Stimulated activated CD4-positive, alpha-beta T cell treated with anti-CD3 and anti-CD28 coated beads, Interleukin-15, amount 100 ng/mL, for 24 hours (primary cell): ENCODE measurements at regions not wholly inside any gene's neighbourhood (a gene's known extent, or its start where the extent isn't known, plus 50 kb on each side); places are given as distances from the start of the nearest gene placed in this dataset.

ENCODE experiments used
- DNase-seq: peaks from one replicate; pipeline ENCODE4 v3.0.0-alpha.2; 2020

DNA sequence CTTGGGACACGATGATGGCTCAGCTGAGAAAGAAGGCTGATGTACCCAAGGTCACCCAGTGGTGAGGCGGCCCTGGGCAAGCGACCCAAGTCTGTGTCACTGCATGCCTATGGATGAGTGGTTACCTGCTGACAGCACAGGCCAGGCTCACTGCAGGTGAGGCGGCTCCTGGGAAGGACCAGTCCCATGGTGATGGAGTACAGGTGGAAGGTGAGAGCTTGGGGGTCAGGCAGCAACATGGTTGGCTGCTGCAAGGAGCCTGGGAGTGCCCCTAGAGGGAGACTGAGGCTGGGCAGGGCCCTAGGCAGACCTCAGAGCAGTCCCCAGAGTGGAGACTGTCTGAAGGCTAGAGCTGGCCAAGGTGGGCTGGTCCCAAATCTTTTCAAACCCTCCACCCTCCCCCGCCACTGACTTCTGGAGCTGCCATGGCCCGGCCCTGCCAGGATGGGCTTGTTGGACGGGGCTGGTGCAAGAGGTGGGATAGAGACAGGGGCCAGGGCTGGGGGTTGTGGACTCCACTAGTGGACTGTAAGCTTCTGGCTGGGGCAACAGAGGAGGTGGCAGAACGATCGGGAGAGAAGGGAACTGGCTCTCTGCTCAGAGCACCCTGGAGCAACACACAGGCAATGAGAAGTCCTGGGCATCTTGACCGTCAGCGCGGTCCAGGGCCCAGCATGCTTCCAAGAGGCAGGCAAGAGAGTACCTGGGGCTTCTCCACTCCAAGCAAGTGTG is 72.5 kb upstream of the SLC6A11 start:
- DNase-seq = no peak

DNA sequence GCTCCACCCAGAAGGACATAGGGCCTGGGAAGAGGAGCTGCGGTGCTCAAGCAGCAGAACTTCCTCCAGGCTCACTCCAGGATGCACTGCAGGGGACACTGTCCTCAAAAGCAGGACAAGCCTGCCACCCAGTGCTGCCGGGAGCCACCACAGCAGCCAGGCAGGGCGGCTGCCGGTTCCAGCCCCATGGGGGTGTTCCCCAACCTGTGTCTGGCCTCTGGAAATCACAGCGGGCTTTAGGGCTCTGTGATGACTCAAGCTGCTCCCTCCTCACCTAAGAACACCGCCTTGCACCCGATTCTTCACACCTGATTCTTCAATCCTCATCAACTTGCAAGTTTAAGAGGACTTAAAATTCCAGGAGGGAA is 71.9 kb upstream of the SLC6A11 start:
- DNase-seq = peak; percentile 48

DNA sequence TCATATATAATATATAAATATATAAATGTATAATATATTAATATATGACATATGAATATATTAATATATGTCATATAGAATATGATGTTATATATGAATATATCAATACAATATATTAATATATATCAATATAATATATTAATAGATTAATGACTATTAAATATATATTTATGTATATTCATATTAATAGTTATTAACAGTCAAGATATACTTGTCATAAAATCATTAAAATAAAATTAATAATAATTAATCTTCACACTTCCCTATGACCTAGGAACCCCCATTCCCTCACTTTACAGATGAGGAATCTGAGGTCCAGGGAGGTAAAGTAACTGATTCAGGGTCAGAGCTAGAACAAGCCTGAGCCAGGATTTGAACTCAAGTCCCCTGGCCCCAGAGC is 70.6 kb upstream of the SLC6A11 start:
- peak; percentile 10 for DNase-seq

DNA sequence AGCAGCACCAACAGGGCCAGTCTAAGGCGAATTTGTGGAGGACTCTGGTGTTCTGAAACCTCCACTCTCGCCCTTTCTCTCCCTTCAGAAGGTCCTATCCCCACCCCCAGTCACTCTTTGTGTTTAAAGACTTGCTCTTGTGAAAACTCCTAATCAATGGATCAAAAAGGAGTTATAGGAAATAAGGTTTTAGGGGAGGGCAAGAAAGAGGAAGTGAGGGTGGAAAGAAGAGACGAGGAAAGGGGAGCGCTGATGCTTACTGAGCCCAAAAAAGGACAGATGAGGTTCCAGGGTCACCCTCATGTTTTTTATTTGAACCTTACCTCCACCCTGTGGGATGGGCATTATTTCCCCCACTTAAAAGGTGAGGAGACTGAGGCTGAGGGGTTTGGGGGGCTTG is 70.0 kb upstream of the SLC6A11 start:
- DNase-seq = no peak

DNA sequence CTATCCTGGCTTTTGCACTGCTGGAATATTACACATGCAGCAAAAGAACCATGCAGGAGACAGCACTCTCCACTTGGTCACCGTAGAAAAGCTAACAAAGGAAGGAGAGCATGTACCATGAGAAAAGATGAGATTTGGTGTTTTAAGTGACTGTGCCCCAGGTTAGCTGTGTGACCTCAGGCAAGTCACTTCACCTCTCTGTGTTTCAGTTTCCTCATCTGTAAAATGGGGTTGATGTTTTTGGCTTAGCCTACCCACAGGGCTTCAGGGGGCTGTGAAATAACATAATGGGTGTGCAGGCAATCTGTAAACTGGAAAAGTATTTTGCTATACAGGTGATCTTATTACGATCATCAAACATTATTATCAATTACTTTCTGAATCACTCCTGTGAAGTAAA is 69.3 kb upstream of the SLC6A11 start:
- DNase-seq = no peak

DNA sequence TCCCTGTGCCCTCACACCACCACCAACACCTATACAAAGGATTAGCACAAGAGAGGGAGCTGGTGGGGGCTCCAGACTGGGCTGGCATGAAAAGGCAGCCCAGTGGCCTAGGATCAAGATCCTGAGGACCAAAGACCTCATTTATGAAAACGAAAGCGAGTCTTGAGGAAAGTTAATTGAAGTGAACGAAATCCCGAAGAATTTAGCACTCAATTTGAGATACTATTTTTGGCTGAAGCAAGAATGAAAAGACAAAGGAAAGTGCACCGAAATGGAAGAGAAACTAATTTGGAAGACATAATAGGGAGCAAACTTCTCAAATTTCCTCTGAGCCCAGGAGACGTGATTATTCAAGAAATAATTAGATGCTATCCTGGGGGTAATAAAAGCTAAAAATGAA is 68.7 kb upstream of the SLC6A11 start:
- DNase-seq = no peak

DNA sequence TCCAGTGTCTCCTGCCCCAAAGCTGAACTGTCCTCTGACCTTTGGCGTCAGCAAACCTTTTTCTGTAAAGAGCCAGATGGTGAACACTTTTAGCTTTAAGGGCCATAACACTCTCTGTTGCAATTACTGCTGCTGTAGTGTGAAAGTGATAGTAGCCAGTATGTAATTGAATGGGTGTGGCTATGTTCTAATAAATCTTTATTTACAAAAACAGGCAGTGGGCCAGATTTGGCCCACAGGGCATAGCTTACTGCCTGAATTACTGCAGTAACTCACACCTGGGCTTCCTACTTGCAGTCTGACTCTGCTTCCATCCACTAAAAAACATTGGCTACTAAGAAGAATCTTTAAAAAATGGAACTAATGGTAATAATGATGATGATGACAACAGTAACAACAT is 68.0 kb upstream of the SLC6A11 start:
- DNase-seq = no peak

DNA sequence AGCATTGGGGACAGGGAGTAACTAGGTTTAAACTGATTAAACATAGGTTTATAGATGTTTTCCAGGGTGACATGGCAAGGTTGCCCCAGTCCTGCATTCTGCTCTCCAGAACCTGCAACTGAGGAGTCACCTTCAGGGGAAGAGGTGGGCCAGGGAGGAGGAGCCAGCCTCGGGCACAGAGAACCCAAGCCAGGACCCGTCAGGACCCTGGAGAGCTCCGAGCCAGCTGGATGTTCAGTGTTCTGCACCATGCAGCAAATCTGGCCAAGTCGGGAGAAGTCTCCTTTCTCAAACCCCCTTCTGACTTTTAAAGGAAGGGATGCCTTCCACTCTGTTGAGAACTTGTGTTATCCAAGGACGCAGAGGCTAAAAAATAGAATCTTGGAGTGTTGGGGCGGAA is 62.1 kb upstream of the SLC6A11 start:
- peak; percentile 57 for DNase-seq

DNA sequence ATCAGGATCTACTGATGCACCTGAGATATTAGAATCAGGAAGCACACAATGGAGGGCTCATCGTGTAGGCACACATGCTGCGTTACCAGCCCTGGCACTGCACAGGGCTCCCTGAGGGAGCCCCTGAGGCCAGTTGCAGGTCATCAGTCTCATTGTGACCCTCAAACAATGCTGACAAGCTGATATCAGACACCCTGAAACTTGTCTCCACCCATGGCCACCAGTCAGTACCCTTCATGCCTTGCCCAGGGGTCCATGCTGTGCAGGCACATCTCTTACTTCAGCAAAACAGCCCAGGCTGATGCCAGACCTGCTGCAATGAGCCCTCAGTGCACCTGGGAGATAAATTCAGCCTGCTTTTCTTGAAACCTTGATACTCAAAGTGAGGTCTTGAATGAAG is 59.5 kb upstream of the SLC6A11 start:
- DNase-seq = no peak

DNA sequence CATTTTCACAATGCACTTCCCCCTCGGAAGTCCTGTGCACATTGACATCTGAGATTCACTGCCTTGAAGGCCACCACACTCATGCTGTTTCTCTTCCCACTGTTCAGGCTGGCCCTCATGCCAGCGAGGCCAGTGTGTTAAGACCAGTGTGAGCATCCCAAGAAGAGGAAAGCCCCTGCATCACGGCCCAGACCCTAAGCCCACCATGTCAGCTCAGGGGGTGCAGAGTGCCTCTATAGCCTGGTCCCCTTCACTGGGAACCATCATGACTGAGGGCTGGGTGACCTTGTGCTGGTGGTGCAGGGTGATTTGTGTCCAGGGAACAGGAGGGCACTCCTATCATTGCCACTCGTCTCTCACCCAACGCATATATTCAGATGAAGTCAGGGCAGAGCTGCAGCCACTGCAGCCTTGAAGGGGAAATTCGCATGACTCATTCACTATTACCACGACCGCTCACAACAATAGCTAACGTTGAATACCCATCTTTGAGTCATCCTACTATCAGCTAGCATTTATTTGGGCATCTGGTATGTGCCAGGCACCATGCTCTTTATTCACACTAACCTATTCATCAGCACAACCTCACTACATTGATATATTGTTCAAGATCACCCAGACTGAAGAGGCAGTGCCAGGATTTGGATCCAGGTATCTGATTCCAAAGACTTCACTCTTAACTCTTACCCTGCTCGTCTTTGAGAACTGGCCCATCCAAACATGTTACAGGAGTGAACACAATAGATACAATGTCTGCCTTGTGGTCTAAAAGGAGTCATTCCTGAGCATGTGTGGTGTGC is 58.8 kb upstream of the SLC6A11 start:
- peak; percentile 25 for DNase-seq

DNA sequence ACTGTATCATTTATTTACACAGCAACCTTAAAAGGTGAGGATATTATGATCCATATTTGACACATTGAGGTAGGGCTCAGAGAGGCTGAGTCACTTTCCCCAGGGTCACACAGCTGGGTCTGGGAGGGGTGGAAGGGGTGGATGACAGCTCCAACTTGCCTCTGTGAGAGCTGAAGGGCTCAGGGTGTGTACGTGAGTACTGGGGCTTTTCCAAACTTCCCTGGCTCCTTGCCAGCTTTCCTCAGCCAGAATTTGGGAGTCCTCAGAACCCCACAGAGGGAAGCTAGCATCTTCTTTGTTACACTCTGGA is 58.3 kb upstream of the SLC6A11 start:
- peak; percentile 49 for DNase-seq

DNA sequence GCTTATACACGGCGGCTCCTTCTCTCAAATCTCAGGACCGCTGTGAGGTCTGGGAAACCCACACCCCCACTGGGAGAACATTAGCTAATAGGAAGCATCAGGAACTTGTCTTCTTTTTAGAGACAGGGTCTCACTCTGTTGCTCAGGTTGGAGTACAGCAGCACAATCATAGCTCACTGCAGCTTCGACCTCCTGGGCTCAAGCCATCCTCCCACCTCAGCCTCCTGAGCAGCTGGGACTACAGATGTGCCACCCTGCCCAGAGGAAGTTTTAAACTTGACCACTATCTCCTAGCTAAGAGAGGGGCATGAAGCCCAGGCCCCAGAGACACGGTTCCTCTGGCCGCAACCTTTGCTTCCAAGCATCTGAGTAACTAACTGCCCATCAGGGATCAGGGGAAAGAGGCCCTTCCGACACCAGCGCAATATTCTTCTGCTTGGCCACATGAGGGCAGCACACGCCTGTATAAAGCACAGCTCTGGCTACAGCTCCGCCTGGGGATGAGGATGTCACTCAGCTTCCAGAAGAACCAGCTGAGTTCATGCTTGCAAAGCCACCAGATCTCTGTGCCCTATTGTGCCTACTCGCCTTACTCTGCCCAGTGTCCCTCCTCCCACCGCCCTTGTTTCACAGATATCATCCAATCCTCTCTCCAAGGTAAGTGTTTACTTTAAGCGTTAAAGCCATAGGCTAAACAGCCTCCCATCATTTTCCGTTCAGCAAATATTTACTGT is 57.6 kb upstream of the SLC6A11 start:
- DNase-seq = peak; percentile 66

DNA sequence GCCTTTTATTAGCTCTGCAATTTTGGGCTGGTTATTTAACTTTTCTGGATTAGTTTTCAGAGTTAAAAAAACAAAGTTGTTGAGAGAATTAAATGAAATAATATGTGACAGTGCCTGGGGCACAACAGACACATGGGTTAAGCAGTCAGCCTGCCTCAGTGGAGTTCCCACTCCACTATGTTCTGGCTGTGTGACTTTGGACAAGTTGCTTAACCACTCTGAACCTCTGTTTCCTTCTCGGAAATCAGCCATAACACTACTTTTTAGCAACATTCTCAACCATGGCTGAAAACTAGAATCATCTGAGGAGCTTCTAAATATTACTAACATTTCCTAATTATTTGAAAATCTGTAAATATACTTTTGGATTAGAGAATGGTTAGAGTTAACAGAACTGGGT is 56.5 kb upstream of the SLC6A11 start:
- DNase-seq = no peak

DNA sequence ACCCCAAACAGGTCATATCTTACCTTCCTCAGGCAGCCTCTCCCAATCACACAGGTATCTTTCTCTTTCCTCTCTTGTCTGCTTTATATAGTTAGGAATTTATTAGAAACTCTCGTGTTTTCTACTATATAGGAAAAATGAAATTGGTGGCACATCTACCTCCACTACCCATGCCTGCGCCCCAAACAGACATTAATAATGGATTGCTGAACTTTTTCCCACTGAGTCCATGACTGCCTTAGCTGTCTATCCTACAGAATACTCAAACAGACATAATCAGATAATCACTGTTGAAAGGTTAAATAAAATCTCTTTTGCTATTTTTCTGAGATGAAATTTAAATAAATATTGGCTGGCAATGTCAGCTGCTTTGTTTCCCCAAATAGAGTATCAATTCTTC is 55.8 kb upstream of the SLC6A11 start:
- DNase-seq = no peak

DNA sequence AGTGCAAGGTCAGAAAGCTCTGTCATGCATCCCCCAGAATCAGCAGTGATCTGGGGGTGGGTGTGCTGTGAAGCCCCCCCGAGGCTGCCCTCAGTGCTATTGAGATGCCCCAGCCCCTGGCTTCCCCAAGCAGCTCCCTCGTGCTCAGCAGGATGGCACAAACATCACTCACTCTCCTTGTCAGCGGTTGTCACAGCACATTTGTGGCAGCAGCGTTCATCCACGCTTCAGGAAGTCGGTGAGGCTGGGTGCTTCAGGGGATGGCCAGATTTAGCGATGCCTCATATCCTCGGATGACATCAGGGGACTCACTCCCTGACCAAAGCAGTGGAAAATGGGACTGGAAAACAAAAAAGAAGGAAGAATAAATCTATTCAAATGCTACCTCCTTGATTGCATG is 54.4 kb upstream of the SLC6A11 start:
- no peak for DNase-seq

DNA sequence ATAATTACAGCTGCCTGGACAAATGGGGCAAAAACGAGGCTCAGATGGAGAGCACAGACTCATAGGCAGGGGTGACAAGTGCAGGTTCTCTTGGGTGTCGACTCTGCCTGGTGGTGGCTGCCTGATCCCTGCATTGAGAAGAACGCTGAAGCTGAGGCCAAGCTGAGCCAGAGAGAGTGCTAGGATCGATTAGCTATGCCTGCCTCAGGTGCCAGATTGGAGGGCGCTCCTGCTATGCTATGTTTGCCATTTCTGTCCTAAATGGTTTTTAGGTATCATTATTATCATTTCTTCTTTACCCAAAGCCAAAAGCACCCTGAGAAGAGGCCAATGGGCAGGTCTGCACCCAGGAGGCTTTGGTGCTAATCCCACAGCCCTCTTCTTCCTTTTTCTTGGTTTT is 53.9 kb upstream of the SLC6A11 start:
- no peak for DNase-seq

DNA sequence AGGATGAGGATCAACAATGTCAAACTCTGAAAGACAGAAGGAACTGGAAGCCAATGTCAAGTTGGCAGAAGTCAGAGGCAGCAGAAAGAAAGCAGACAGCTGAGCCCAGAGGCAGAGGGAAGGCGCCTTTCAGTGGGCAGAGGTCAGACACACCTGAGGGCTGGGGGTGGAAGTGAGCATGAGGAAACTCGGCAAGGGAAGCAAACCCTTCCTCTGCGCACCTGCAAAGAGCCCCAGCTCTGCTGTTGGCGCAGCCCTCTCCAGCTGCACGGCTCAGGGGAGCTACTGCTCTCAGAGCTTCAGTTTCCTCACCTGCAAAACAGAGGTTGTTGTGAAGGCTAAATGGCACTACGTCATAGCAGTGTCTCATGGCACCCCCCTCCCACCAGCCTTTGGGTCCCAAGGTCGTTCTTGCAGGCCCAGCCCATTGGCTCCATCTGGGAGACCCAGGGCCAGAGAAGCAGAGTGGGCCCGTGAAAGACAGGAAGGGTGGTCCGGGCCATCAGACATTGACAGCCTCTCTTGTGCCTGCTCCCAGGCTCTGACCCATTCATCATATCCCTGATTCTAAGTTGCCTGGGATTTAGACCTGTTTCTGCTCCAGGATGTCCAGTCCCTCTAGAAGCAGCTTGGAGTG is 53.3 kb upstream of the SLC6A11 start:
- DNase-seq = no peak

DNA sequence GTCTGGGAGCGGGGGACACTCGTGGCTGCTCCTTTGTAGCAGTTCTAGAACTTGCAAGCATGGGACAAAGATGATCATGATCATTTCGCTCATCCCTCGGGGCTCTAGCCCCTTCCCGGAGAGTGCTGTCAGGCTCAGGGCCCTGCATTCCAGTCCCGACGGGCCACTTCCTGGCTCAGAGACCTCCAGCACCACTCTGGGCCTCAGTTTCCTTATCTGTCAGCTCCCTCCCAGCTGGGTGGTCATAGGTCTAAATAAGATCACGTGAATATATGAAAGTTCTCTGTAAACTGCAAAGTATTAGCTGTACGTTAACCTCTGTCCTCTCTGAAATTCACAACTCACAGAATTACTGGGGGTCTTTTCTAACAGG is 52.8 kb upstream of the SLC6A11 start:
- DNase-seq = no peak

DNA sequence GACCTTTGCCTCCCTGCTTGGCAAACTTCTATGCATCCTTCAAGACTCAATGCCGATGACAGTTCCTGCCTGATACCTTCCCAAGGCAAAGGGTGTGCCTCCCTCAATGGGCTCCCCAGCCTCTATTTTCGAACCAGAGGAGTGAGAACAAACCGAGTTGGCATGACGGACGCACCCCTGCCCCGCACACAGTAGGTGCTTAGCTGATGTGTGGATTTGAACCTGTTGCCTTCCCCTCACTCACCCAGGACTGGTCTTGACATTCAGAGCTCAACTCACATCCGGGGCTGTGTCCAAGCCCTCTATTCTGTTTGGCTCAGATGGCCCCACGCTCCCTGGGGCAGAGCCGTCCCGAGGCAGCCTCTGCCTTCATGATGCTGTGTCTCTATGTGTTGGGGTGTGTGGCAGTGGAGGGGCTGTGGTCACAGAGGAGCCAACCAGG is 52.2 kb upstream of the SLC6A11 start:
- no peak for DNase-seq

DNA sequence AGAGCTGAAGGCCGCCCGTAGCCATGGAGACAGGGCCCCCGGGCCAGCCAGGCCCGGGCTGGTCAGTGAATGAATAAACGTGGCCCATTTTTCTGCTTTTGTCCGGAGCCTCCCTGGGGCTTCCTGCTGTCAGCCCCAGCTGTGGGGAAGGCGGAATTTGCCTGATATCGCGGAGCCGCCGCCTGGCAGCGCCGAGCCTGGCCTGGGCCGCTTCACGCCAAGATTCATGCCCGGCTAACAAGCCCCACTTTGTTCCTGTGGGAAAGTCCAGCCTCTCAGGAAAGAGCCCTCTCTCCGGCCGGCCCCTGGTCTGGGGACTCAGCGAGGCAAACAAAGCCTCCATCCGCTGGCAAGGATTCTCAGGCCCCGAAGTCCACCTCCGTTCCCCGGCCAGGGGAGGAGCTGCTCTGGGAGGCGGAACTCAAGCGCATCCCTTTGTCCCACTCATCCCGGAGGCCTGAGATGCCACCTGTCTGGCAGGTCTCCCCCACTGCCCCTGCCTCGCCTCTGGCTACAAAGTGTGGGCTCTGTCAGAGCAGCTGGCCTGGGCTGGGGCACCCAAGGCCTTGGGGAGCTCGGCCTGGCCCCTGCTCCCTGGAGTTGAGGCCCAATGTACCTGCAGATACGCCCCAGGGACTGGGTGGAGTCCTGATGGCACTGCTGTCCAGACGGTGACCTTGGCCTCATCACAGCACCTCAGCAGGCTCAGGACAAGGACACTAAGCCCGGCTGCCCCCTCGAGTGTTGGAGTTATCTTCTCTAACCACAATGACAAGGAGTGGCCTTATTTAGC is 51.6 kb upstream of the SLC6A11 start:
- no peak for DNase-seq

DNA sequence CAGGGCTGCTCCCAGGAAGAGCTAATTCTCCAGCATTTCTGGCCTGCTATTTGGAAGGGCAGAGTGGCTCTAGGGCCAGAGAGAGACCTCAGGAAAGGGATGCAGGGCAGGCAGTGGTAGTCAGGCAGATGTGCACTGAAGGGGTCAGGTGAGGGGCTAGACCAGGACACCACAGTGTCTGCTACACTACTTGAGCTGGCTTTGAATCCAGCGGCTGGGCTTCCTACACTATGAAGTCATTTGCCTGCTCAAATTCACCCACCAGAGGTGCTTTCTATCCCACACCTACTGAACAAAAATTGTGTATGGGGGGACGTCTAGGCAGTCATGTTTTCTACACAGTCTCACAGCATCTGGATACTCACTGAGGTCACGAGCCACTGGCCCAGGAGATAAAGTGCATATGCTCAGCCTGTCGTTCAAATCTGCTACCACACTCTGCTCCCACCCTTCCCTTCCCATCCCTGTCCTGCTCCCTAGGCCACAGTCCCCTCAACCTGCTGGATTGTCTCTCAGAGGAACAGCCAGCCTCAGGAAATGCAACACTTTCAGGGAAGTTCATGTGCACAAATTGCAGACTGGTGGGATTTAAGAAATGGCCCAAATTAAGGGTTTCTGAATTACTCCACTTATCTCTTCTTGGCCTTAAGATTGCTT is 49.9 kb upstream of the SLC6A11 start:
- no peak for DNase-seq
